Peyer's patch (tissue), 4 donors: ENCODE measurements at regions not wholly inside any gene's neighbourhood (a gene's known extent, or its start where the extent isn't known, plus 50 kb on each side); places are given as distances from the start of the nearest gene placed in this dataset.

Experiments used
- CTCF ChIP-seq, 6 experiments: fragments of 450-650 bp in 4 of 6; fragments of 200-600 bp in 2 of 6; sonication (generic) in 1 of 6; IDR thresholded peaks; one replicate each; pipeline ENCODE4 v1.5.1; 2017 to 2019; ENCODE audit warnings: antibody characterized with exemption in 6 of 6, mild to moderate bottlenecking in 3 of 6, moderate library complexity in 1 of 6
- POLR2A ChIP-seq, 2 donors: fragments of 450-650 bp; IDR thresholded peaks; one replicate each; pipeline ENCODE4 v1.5.1; 2017; ENCODE audit warnings: antibody characterized with exemption in 2 of 2, mild to moderate bottlenecking in 2 of 2, moderate library complexity in 2 of 2

DNA sequence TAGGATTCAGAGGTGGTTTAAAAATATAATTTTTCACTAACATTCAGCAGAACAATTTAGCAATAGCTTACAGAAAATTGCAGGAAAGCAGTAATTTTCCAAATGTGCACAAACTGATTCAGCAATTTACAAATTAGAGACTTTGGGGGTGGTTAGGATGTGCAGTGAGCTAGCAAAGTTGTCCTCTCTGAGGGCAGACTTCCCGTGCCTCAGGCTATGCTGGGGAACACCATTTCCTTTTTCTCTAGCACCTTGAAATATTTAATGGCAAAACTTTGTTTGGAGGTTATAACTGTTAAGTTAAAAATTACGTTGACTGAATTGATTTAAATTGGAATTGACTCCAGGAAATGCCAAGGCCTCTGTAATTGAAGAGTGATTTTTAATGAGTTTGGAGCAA lies 258.9 kb downstream of the PTBP2 start:
- TF ChIP-seq POLR2A (IDR thresholded peaks at IDR 0.05) = no peak
- TF ChIP-seq CTCF (IDR thresholded peaks at IDR 0.05) = no peak
